GM06990 (cell line): ENCODE measurements at regions not wholly inside any gene's neighbourhood (a gene's known extent, or its start where the extent isn't known, plus 50 kb on each side); places are given as distances from the start of the nearest gene placed in this dataset.

Experiments used
- DNase-seq: peaks from one replicate; pipeline ENCODE4 v3.0.0-alpha.2; 2011; ENCODE audit not compliant: insufficient read length; ENCODE audit errors: extremely low read depth
- H3K27me3 ChIP-seq: replicated peaks from 2 replicates; pipeline ENCODE4 v1.6.0; 2011; ENCODE audit warnings: low read length; ENCODE audit not compliant: control insufficient read depth, insufficient read depth
- H3K36me3 ChIP-seq: 2 replicates; pipeline ENCODE4 v1.5.1; 2011; ENCODE audit warnings: low read length; ENCODE audit not compliant: control insufficient read depth, insufficient read depth
- H3K4me3 ChIP-seq: replicated peaks from 2 replicates; pipeline ENCODE4 v1.5.1; 2011; ENCODE audit warnings: low read depth, mild to moderate bottlenecking, control low read depth, low read length
- CTCF ChIP-seq: IDR thresholded peaks from 2 replicates; pipeline ENCODE4 v1.5.1; 2011; ENCODE audit warnings: low read length, control low read depth, mild to moderate bottlenecking, inconsistent platforms; ENCODE audit not compliant: insufficient read depth, poor library complexity, severe bottlenecking

GRCh38 chr6:144912474-144912873 lies 627.3 kb downstream of the UTRN start:
- Histone ChIP-seq H3K4me3 (no peak overlapping the region), H3K36me3 (no peaks in the 10 kb centered on the region), H3K27me3 (no peaks in the 10 kb centered on the region)
- no peak for TF ChIP-seq CTCF
- no peak for DNase-seq

GRCh38 chr6:144918073-144918472 lies 632.9 kb downstream of the UTRN start:
- no peaks in the 10 kb centered on the region for H3K36me3 ChIP-seq
- no peak for TF ChIP-seq CTCF
- H3K27me3 ChIP-seq, result no peaks in the 10 kb centered on the region
- DNase-seq, result no peak
- no peak overlapping the region for H3K4me3 ChIP-seq

GRCh38 chr6:144919560-144919959 lies 634.4 kb downstream of the UTRN start:
- no peak for DNase-seq
- no peak for TF ChIP-seq CTCF
- no peaks in the 10 kb centered on the region for H3K27me3 ChIP-seq
- no peak overlapping the region for H3K4me3 ChIP-seq
- no peaks in the 10 kb centered on the region for H3K36me3 ChIP-seq

- DNase-seq, result no peak
- Histone ChIP-seq H3K36me3 (no peaks in the 10 kb centered on the region), H3K4me3 (no peak overlapping the region), H3K27me3 (no peaks in the 10 kb centered on the region)
- no peak for TF ChIP-seq CTCF
Observed at GRCh38 chr6:144920391-144920961, 635.3 kb downstream of the UTRN start.

- H3K4me3 ChIP-seq, result no peak overlapping the region
- DNase-seq, result no peak
- no peaks in the 10 kb centered on the region for H3K27me3 ChIP-seq
- no peaks in the 10 kb centered on the region for H3K36me3 ChIP-seq
- TF ChIP-seq CTCF, result no peak
Observed at GRCh38 chr6:144921206-144921975, 636.3 kb downstream of the UTRN start.
